Loucy (cell line): ENCODE measurements at regions not wholly inside any gene's neighbourhood (a gene's known extent, or its start where the extent isn't known, plus 50 kb on each side); places are given as distances from the start of the nearest gene placed in this dataset.

ENCODE experiments used
- EZH2phosphoT487 ChIP-seq: fragments of 200-600 bp; IDR thresholded peaks from 2 replicates; pipeline ENCODE4 v1.6.1; 2018; ENCODE audit warnings: antibody characterized with exemption, mild to moderate bottlenecking, moderate library complexity, borderline replicate concordance
- TF ChIP-seq, protein P1 (sequence below): fragments of 200-600 bp; sonication (generic); conservative IDR thresholded peaks from 2 replicates; pipeline ENCODE4 v1.5.1; 2014; ENCODE audit warnings: mild to moderate bottlenecking, antibody characterized with exemption, low read length

DNA sequence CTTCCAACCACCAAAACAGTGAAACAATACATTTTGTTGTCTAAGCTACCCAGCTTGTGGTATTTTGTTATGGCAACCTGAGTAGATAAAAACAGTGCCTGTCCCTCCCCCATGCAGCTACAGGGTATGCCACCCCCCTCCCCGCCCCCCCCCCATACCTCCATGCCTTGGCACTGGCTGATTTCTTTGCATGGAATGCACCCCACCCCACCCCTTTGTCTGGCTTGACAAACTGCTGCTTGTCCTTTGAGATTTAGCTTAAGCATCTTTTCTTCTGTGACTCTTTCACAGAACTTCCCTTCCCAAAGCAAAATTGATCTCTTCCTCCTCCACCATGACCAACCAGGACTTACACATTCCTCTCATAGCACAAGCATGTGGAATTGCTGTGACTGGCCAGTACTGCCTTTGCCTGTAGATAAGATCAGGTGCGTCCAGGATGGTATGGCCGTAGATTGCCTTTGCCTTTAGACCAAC lies 64.6 kb upstream of the ADGRF1 start:
- TF ChIP-seq, protein P1, sequence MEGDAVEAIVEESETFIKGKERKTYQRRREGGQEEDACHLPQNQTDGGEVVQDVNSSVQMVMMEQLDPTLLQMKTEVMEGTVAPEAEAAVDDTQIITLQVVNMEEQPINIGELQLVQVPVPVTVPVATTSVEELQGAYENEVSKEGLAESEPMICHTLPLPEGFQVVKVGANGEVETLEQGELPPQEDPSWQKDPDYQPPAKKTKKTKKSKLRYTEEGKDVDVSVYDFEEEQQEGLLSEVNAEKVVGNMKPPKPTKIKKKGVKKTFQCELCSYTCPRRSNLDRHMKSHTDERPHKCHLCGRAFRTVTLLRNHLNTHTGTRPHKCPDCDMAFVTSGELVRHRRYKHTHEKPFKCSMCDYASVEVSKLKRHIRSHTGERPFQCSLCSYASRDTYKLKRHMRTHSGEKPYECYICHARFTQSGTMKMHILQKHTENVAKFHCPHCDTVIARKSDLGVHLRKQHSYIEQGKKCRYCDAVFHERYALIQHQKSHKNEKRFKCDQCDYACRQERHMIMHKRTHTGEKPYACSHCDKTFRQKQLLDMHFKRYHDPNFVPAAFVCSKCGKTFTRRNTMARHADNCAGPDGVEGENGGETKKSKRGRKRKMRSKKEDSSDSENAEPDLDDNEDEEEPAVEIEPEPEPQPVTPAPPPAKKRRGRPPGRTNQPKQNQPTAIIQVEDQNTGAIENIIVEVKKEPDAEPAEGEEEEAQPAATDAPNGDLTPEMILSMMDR, result no peak
- no peak for TF ChIP-seq EZH2phosphoT487
